T47D (cell line): ENCODE measurements at regions not wholly inside any gene's neighbourhood (a gene's known extent, or its start where the extent isn't known, plus 50 kb on each side); places are given as distances from the start of the nearest gene placed in this dataset.
"Not testable (repeated sequence)": the region's sequence is repeated elsewhere in the genome, so short reads cannot be mapped to it uniquely, and the experiment has no call there.

Source experiments
- DNase-seq, 2 experiments: peaks; one replicate each; pipeline versions ENCODE4 v3.0.0 to v3.0.0-alpha.2; 2011 to 2012; ENCODE audit warnings: low read depth in 1 of 2, low spot score in 1 of 2
- JUND ChIP-seq: IDR thresholded peaks from 2 replicates; pipeline ENCODE4 v1.6.1; 2012; ENCODE audit warnings: low read depth
- in situ Hi-C: cut with HindIII; loops from 2 replicates; pipeline ENCODE4 v1.10.0; 2016; ENCODE audit warnings: low sequenced_read_pairs, low pct_unique_long_range_greater_than_20kb

DNA sequence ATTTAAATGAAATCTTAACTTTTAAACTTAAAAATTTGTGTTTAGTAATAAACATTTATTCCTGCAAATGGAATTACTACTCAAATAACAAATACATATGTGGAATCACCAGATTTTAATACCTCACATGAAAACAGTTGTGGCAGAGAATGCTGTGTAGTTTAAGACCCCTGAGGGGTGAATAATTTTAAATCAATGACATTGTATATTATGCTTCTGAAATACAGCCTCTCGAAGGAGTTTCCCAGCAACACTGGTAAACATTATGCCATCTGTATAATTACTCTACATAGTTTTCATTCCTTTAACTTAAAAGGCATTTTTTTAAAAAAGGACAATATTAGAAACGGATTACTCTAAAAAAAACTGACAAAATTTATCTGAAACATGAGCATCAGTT is 2313.3 kb downstream of the ARAP2 start:
- no peak for TF ChIP-seq JUND
- no peak for DNase-seq
- in situ Hi-C loops = no loop called here

DNA sequence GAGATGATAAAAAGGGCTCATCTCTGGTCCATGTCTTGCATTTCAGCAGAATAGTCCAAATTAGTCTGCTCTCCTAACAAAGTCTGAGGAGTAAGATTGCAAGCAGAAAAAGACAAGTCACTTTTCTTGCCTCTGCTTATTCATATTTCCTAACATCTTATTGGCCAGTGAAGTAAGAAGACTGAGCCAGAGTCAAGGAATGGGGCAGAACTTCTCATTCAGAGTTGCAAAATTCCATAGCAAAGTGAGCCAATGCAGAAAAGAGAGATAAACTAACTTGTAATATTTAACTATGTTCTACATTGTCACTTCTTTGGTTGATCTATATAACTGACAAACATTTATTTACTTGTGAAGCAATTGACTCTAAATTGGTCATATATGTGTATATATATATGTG is 2304.0 kb downstream of the ARAP2 start:
- no peak for DNase-seq
- no peak for TF ChIP-seq JUND
- in situ Hi-C loops = no loop called here

DNA sequence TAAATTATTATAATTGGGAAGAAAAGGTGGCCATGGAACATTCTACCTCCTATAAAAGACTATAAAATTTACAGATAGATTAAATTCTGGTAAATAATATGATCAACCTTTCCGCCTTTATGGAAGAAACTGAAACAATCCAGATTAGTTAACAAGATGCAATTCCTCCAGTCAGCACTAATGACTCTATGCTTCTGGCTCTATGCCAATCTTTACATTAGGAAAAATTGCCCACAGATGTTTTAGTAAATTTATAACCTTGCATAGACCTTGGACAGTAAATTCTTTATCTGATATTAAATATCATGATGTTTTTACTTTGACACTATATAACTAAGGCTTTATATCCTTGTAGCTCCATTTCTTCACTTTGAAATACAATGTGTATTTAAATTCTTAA is 2302.5 kb downstream of the ARAP2 start:
- in situ Hi-C loops = no loop called here
- no peak for DNase-seq
- TF ChIP-seq JUND = no peak

DNA sequence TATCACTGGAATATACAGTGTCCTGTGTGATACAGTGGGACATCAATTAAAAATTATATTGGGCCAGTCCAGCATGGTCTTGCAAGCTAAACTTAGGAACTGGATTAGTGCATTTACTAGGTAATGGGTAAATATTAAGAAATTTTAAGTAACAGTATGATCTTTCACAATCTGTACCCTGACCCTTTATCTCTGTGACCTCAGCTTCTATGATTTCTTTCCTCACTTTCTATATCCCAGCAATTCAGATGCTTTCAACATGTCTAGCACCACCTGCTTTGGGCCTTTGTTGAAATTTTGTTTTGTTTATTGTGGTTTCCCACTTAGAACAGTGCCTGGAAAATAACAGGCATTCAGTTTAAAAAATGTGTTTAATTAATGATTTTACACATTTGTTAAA is 2295.4 kb downstream of the ARAP2 start:
- in situ Hi-C loops = no loop called here
- no peak for DNase-seq
- TF ChIP-seq JUND = no peak

DNA sequence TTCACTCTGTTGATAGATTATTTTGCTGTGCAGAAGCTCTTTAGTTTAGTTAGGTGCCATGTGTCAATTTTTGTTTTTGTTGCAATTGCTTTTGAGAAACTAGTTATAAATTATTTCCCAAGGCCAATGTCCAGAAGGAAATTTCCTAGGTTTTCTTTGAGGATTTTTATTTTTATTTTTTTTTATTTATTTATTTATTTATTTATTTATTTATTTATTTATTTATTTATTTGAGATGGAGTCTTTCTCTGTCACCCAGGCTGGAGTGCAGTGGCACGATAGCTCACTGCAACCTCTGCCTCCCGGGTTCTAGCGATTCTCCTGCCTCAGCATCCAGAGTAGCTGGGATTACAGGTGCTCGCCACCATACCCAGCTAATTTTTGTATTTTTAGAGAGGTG is 2290.5 kb downstream of the ARAP2 start:
- in situ Hi-C loops, DNase-seq: not testable (repeated sequence)

DNA sequence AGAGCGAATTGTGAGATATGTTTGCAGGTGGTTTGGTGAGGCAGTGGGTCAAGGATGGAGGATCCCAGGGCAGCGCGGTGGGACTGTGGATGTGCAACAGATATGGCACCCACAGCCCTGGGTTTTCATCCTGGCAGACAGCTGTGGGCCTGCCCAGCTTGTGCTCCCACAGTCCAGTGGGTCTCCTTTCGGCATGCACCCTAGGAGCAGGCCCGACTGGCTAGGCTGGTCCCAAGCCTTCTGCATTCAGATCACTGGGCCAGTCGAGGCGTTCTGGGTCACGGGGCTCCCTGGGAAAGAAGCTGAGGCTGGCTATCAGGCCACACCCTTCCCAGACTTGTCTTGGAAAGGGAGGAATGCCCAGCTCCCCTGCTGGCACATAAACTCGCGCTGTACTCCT is 2289.6 kb downstream of the ARAP2 start:
- in situ Hi-C loops = no loop called here
- DNase-seq = no peak
- TF ChIP-seq JUND = no peak

DNA sequence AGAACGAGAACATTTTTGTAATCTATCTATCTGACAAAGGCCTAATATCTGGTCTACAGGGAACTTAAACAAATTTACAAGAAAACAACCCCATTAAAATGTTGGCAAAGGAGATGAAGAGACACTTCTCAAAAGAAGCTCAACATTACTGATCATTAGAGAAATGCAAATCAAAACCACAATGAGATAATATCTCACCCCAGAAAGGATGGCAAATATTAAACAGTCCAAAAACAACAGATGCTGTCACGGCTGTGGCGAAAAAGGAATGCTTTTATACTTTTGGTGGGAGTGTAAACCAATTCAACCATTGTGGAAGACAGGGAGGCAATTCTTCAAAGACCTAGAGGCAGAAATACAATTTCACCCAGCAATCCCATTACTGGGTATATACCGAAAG is 2284.8 kb downstream of the ARAP2 start:
- in situ Hi-C loops = no loop called here
- no peak for TF ChIP-seq JUND
- DNase-seq = peak in 1 of 2 experiments; percentile 27

DNA sequence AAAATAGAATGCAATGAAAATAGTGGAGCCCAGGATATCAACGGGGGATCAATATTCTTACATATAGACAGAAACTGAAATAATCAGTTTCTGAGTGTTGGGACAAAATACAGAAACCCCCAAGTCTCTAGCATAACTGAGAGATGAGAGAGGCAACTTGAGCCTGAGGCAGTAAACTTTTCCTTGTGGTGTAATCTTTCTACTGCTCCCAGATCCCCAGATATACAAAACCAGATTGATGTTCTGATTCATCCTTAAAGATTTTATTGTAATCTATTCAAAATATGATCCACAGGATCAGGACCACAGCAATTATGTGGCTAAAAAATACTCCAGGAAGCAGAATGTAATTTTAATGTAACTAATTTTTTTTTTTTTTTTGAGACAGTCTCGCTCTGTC is 2282.6 kb downstream of the ARAP2 start:
- no peak for TF ChIP-seq JUND
- DNase-seq = no peak
- in situ Hi-C loops = no loop called here

DNA sequence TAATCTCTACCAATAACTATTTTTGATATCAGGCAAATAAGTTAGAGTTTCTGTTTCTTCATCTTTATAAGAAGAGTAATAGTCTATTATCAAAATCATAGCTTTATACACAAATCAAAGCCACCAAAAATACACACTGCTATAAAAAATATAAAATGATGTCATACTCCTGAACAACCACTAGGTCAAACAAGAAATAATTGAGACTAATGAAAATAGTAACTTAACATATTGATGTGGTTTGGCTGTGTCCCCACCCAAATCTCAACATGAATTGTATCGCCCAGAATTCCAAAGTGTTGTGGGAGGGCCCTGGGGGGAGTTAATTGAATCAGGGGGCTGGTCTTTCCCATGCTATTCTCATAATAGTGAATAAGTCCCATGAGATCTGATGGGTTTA is 2277.5 kb downstream of the ARAP2 start:
- TF ChIP-seq JUND = no peak
- in situ Hi-C loops = no loop called here
- no peak for DNase-seq

DNA sequence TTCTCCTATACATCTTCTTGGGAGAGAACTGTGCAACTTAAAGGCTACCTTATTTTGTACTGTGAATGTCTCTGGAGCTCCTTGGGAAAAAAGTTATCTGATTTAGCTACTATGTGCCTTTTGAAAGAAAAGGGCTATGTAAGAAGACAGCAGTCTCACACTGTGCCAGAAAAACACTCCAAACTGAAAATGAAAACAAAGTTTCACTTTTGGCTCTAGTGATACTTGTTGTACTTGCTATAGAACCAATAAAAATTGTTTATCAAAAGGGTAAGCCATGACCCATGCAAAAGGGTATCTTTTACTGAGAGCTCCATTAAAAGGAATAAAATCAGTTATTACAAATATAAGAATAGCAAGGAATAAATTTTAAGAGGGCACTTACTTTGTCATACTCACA is 2270.0 kb downstream of the ARAP2 start:
- in situ Hi-C loops = no loop called here
- no peak for DNase-seq
- TF ChIP-seq JUND = no peak

DNA sequence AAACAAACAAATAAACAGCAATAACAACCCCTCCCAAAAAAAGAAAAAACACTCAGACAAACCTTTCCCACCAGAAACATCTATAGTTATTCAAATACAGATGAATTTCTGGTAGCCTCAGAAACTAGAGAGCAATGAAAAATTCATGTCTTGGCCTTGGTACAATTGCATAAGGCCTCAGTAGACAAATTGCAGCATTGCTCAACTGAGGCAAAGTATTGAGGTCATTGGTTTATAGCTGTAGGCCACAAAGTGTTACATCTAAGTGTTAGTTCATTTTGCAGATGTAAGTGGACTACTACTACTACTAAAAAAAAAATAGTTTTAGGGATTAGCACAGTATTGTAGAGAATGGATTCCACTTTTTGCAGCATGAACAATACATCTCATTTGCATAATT is 2268.3 kb downstream of the ARAP2 start:
- in situ Hi-C loops = no loop called here
- no peak for TF ChIP-seq JUND
- no peak for DNase-seq

DNA sequence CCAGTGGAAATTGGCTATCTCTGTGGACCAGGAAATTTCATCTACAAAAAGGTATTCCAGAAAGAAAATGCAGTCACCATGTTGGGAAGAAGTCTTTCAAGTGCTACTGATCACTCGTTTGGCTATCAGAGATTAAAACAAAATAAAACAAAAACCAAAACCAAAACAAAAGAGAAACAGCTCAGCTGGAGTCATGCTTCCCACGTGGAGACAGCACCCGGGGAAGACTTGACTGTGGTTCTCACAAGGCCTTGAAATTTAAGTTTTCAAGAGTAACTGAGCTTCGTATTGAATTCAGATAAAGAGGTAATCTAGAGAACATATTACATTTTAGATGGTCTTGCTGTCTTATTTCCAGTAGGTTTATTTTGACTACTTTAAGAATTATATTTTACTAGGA is 2264.5 kb downstream of the ARAP2 start:
- DNase-seq, in situ Hi-C loops: not testable (repeated sequence)

DNA sequence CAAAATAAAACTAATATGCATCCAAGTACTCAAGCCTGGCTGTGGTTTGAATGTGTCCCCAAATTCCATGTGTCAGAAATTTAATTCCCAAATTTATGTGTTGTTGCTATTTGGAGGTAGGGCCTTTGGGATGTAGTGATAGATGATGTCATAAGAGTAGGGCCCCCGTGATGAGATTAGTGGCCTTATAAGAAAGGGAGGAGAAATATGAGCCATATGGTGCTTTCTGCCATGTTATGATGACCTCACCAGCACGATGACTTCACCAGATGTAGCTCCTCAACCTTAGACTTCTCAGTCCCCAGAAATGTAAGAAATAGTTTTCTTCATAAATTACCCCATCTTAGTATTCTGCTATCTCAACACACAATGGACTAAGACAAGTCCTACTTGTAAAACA is 2264.0 kb downstream of the ARAP2 start:
- in situ Hi-C loops = no loop called here
- no peak for TF ChIP-seq JUND
- DNase-seq = no peak

DNA sequence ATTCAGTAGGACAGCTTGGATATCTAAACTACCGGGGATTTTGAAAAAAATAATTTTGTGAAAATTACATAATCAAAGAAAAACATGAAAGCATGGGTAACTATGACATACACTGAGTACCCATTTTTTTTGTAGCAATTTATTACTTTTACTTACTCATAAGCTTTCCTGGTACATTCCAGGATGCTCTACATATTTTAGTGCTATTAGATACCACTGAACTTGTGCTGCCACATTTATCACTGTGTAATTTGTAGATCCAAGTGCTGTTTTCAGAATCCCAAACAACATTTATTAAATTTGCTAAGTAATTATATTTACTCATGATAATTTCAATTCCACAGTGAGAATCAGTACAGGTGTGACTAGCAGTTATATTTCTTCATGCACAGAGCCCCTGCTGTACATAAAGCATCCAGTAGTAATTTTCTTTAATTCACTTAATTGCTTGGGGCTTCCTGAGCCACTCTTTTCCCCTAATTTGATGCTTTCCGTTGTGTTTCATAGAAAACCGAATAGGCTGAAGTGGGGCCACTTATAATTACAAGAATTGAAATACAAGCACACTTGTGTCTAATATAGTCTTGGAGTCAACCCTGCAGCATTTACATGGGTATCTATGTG is 2254.4 kb downstream of the ARAP2 start:
- in situ Hi-C loops = no loop called here

More for the DNA sequence above, 2254.4 kb downstream of the ARAP2 start:
- no peak for DNase-seq
- no peak for TF ChIP-seq JUND
